SKM-1 (cell line): ENCODE measurements at regions not wholly inside any gene's neighbourhood (a gene's known extent, or its start where the extent isn't known, plus 50 kb on each side); places are given as distances from the start of the nearest gene placed in this dataset.
"Not testable (repeated sequence)": the region's sequence is repeated elsewhere in the genome, so short reads cannot be mapped to it uniquely, and the experiment has no call there.

ENCODE experiments used
- DNase-seq: peaks from one replicate; lab custom pipeline; 2025; ENCODE audit not compliant: unreplicated experiment; lab: John Stamatoyannopoulos, UW

DNA sequence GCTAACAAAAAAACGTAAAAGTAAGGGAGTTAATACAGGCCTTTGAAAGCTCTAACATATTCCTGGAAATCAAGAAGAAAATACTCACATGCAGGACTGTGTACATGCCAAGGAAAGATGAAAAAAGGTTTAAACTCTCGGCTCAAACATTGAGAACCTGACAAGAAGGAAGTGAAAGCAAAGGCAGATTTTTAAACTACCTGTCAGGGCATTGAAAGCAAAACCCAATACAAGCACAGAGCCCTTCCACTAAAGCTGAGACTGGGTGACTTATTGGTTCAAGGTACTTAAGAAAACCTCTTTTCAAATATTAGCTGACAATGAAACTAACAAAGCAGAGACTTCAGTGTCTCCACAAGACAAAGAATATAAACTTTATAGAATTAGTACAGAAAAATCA is 313.0 kb upstream of the GRID2 start:
- no peak for DNase-seq

DNA sequence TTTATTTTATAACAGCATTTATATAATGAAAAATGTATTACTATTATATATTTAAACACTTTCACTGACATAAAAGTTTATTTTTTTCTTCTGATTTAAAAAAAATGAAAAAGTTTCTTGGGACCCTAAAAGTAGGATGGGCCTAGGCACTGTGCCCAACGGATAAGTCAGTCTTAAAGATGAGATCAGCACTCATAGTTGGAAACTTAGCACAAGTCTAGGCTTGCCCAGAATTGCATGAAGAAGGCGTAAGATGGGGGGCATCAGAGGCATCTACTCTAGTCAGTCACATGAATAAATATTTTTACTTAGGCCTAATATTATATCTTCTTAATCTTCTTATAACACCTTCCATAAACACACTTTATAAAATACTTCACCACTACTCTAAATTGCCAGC is 306.7 kb upstream of the GRID2 start:
- DNase-seq: no peak

DNA sequence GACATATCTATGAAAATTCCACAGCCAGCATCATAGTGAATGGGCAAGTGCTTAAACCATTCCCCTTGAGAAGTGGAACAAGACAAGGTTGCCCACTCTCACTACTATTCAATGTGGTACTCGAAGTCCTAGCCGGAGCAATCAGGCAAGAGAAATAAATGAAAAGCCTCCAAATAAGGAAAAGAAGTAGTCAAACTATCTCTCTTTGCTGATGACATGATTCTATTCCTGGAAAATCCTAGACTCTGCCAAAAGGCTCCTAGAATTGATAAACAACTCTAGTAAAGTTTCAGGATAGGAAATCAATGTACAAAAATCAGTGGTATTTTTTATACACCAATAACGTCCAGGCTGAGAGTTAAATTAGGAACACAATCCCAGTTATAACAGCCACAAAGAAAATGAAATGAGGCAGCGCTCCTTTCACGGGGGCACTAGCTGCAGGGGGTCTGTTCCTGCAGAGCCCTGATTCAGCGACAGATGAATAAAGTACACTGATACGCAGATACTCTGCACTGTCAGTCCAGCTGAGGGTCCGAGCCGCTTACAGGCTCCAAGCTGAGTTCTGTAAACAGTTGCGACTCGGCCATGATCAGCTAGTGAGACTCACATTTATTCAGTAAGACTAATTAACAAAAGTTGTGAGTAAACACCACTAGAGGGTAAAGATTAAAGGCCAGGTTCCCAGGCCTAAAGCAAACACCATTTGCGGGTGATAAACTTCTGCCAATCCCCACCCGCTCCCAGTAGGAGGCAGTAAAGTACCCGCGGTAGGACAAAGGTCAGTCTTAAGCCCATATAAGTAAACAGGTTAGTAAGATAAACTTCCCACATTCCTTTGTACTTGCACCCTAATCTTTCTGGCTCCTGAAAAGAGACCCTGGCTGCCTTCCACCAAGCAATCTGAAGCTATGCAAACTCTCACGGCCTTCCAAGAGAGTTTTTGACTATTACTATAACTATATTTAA is 290.6 kb upstream of the GRID2 start:
- DNase-seq: no peak

DNA sequence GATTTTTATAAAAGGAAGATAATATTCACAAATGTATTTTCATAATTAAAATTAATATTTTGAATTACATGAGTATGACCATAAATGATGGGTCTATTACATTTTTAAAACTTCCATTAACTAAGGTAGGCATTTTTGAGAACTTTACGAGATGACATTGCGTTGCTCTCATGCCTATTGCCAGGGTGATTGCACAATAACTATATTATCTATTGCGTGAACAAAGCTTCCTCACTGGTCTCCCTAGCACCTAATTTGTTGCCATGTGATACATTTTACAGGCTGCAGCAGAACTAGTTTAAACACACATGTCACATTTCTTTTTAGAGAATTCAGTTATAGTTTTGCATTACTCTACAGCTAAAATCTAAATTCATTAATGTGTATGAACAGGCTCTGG is 289.7 kb upstream of the GRID2 start:
- DNase-seq: peak; percentile 16

DNA sequence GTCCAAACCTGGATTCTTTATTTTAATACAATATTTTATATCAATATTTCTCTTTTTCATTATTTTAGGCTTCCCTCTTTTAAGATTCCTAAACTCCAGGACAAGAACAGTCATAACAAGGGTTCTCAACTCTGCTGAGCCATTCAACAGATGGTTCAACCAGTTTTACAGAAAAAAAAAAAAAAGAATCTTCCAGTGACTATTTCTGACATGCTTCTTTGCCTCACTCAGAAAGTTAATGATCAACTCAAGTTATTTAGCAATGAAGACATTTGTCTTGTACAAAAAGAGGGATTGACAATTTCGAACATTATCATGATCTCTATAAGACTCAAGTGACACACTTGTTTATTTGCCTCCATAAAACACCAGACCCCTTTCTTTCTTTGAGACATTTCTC is 282.6 kb upstream of the GRID2 start:
- DNase-seq: no peak

DNA sequence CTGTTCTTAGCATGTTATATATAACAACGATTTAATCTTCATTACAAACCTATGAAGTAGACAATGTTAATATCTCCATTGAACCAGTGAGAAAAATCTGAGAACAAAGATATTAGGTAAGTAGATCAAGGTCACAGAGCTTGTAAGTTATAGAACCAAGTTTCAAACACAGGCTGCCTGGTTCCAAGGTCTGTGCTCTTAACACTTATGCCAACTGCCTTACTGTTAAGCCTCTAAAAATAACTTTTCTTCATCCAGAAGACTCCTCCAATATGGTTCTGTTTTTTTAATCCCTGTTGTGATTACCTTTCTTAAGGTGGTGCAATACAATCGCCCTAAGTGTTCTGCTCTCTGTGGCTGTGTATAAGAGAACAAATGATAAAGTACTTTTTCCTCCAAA is 282.0 kb upstream of the GRID2 start:
- no peak for DNase-seq

DNA sequence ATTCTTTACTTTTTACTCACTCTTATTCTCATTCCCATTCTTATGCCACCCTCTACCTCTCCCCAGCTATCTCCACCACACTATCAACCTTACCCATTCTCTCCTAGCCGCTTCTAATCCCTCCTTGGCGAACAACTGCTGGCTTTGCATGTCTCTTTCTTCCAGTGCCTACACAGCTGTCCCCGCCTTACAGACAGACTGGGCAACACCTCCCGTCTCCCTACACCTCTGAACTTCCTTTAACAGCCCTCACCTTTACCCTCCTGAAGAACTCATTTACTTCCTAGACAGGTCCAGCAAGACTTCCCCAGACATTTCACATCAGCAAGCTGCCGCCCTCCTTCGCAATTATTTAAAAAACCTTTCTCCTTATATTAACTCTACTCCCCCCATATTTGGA is 274.9 kb upstream of the GRID2 start:
- not testable (repeated sequence) for DNase-seq

DNA sequence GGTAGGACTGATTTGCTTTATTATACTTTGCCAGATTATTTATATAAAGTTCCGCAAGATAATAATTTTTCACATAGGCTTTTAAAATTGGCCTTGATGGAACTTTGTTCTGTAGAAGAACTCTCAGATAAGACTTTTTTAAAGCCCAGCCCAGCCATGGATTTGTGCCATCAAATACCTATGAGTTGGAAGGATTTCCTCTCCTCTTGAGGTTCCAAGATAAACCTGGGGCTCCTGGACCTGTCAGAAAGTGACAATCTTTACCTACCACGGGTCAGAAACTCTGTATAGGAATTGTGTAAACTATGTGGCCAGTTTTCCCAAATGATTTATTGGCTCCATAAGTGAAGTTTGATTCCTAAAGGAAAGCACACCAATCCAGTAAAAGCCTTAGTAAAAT is 271.9 kb upstream of the GRID2 start:
- no peak for DNase-seq

DNA sequence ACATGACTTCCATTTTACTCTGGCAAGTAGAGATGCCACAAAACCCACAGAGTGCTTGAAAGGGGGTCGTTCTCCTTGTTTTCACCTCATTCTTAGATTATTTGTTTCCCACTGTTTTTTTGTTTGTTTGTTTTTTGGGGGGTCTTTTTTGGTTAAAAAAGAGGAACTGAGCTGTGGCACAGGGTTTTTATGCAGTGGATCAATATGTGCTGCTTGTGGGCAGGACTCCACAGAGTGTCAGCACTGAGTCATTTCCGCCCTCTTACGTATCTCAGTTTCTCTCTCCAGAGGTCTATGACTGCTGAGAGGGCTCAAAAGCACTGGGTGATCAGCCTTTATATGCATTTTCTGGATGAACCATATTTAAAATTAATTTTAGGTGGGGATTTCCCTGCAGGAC is 268.1 kb upstream of the GRID2 start:
- no peak for DNase-seq

DNA sequence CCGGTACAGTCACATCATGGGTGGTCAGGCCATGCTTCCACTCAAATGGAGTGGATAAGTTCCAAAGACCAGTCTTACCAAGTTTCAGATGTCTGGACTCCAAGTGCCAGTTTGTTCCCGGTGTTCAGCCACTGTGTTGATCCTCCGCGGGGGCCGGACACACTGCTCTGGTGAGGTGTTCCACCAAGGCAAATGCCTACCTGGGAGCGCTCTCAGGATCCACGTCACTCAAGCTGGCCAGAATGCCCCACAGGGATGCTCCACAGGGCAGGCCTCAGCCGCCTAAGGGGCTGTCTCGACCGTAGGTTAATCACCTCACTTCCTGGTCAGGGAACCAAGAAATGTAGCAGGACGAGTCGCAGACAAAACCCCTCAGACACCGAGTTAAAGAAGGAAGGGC is 258.0 kb upstream of the GRID2 start:
- no peak for DNase-seq

DNA sequence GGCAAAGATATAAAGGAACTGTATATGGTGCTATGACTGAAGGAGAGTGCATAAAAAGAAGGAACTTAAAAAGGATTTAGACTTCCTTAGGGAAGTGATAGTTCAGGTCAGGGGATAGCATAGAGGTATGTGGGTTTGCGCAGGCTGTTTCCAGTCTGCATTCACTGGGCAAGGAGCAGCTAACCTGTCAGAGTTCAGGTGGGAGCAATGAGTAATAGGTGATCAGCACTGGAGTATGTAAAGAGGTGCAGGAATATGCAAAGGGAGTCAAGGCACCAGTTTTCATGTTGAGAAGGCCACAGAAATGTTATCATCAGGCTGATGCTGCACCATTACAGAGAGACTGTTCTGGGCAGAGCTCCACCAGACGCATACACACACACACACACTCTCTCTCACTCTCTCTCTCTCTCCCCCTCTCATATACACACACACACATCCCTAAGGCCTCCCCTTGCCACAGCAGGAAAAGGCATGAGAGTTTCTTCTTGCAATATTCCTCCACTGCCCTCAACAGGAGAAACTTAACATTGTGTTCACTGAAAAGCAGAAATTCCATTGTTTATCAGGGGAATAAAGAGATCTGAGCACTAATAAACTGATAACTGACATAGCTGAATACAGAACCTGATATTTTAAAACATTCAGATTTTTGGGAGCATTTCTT is 256.4 kb upstream of the GRID2 start:
- no peak for DNase-seq

DNA sequence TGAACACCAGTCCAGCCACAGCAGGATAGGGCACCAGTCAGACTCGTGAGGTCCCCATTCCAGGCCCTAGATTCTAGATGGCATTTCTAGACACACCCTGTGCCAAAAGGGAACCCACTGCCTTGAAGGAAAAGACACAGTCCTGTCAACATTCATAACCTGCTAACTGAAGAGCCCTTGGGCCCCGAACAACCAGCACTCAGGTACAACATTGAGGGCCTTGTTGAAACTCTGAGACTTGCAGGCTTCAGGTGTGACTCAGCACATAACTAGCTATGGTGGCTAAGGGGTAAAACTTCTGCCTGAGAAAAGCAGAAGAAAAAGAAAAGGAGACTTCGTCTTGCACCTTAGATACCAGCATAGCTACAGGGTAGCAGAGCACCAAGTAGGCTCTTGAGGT is 252.9 kb upstream of the GRID2 start:
- DNase-seq: no peak

DNA sequence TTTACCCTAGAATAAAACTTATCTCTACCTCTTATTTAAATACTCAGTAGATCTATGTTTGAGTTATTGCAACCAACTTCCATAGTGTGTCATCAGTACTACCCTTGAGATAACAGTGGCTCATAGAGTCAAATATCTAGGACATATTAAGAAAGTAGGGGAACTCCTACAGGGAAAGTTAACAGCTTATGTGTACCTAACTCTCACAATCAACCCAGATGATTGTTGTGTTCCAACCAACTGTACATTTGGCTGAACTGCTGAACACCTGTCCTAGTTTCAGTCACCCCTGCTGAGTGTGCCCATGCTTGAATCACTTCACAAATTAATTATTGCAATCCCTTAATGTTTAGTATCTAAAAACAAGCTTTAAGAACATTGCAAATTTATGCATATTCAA is 244.2 kb upstream of the GRID2 start:
- no peak for DNase-seq

DNA sequence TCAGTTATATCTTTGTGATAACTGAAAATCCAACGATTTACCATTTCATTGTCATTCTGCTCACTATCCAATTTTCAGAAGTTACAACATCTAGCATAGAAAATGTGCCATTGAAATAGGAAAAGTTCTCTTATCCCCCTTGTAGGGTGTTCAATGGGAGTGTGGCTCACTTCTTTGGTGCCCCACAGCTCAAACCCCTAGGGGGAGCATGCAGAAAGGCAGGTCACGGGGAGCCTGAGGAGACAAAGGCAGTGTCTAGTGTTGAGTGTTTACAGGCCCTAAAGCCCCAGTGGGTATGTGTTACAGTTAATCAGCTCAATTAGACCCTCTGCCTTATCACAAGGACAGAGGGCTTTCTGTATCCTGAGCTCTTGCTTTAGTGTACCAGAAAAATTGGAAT is 243.4 kb upstream of the GRID2 start:
- DNase-seq: no peak

DNA sequence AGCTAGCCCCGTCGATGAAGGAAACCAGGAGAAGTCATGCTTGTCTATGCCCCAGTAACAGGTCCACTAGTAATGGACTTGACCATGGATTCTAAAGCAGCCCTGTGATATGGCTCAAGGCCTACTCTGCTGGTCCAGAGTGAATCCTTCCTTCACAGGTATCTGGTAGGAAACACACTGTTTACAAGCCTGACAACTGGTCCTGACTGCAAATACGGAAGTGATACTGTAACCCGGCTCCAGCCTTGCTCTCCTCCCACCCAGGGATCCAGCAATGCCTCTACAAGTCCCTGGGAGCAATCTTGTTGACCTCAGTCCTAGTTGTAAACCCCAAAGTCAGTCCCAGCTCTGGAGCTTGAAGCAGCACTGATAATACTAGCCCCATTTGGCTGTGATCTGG is 239.2 kb upstream of the GRID2 start:
- no peak for DNase-seq

DNA sequence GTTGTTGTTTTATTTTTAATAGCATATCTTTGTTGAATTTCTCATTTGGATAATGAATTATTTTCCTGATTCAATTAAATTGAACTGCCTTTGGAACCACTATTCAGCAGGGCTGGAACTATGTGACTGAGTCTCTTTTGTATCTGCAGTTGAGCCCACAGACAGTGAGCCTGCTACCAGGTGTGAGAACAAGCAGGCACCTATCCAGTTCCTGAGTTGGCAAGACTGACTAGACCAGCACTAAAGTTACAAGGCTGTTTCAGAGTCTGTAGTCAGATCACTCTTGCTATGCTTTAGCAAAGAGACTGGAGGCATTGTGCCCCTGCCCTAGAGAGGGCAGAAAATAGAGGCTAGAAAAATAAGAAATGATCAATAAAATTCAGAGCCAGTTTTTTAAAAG is 237.3 kb upstream of the GRID2 start:
- DNase-seq: no peak

DNA sequence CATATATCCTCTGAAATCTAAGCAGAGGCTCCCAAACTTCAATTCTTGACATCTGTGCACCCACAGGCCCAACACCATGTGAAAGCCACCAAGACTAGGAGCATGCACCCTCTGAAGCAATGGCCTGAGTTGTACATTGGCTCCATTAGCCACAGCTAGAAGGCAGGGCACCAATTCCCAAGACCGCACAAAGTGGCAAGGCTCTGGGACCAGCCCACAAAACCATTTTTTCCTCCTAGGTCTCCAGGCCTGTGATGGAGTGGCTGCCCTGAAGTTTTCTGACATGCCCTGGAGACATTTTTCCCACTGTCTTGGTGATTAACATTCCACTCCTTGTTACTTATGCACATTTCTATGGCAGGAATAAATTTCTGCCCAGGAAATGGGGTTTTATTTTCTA is 232.2 kb upstream of the GRID2 start:
- no peak for DNase-seq

DNA sequence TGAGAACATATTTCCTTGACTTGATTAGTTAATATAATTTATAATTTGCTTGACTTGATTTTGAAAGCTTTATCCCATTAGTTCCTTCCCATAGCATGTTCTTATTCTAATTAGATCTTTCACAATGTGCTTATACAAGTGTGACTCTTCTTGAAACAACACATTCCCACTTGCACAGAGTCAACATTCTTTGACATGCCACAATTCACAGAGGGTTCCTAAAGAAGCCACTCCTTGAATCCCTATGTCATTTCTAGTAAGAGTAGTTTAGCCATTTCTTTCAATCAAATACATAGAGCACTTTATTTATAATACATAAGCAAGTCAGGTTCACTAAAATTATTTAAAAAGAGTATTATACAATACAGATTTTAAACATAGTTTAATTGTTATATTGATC is 228.9 kb upstream of the GRID2 start:
- no peak for DNase-seq

DNA sequence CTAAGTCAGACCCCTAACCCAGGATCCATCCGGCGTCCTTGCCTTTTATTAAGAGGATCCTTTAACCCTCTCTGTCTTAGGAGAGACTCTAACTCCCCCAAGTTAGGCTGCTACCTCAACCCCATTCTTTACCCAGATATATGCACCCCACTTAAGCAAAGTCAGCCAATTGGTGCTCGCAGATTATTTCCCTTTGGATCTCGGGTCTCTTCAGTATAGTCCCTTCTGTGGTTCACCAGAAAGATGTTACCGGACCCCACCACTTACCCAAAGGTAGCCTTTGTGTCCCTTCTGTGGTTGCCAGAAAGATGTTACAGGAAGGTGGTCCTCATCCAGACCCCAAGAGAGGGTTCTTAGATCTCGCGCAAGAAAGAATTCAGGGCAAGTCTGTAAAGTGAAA is 212.9 kb upstream of the GRID2 start:
- DNase-seq: no peak

DNA sequence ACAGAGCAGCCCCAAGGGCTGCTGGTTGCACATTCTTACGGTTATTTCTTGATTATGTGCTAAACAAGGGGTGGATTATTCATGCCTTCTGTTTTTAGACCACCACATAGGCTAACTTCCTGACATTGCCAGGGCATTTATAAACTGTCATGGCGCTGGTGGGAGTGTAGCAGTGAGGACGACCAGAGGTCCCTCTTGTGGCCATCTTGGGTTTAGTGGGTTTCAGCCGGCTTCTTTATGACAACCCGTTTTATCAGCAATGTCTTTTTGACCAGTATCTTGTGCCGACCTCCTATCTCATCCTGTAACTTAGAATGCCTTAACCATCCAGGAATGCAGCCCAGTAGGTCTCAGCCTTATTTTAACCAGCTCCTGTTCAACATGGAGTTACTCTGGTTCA is 212.4 kb upstream of the GRID2 start:
- DNase-seq: no peak

DNA sequence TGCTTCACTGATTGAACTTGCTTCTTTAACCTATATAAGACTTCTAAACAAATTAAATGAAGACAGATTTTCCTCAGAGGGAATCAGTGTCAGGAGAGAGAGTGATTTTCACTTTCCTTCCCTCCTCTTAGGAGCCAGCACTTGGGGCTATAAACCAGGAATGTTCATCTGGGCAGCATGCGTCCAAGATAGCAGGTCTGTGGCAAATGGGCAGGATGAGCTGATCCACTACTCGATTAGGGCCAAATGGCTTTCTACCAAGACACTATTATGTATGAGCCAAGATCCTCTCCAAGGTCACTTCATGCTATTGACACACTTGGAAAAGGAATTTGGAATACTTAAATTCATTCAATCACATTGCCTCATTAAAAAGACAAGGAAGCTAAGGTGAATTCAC is 203.9 kb upstream of the GRID2 start:
- DNase-seq: no peak

DNA sequence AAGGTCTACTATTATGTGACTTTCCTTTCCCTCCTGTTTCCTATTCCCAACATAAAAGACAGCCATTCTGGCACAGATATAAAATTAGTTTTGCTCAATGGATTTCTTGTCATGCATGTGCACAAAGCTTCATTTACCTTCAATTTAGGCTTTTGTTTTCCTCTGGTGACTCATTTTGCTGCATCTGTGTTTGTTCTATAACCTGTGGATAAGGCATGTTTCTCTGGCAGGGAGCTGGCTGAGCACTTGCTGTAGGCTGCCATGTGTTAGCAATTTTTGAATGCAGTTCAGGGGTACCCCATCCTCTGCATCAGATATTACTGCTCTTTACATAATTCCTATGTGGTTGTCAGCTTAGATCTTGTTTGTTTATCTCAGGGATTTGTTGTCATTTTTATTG is 202.8 kb upstream of the GRID2 start:
- no peak for DNase-seq

DNA sequence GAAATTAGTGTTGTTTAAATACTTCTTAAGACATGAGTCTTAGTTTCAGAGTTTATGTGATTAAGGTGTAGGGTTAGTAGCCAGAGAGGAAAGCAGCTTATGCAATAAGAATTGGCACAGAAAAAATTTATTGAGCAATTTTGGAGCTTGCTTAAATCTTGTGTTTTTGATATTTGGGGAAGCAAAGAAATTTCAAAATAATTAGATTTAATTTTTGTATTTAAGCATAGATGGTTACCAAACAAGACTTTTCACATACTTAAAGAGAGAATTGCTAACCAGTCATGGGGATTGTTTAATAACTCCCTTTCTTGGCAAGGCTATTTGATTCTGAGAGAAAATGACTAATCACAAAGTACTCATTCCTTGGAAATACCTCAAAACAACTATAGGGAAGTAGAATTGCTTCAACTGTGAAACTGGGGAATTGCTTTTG is 202.0 kb upstream of the GRID2 start:
- DNase-seq: peak; percentile 61
